NOMO-1 treated with dmso at 0.1 percent for 144 hours (cell line): ENCODE measurements at regions not wholly inside any gene's neighbourhood (a gene's known extent, or its start where the extent isn't known, plus 50 kb on each side); places are given as distances from the start of the nearest gene placed in this dataset.

Experiments
- DNase-seq: peaks from one replicate; lab custom pipeline; 2025; ENCODE audit not compliant: unreplicated experiment; lab: John Stamatoyannopoulos, UW

- DNase-seq = no peak
Measured at GRCh38 chr5:30620481-30621085, 572.9 kb upstream of the CDH6 start.

GRCh38 chr5:30608501-30608900 lies 585.0 kb upstream of the CDH6 start:
- DNase-seq = no peak

GRCh38 chr5:30607301-30607894 lies 586.1 kb upstream of the CDH6 start:
- no peak for DNase-seq

DNA sequence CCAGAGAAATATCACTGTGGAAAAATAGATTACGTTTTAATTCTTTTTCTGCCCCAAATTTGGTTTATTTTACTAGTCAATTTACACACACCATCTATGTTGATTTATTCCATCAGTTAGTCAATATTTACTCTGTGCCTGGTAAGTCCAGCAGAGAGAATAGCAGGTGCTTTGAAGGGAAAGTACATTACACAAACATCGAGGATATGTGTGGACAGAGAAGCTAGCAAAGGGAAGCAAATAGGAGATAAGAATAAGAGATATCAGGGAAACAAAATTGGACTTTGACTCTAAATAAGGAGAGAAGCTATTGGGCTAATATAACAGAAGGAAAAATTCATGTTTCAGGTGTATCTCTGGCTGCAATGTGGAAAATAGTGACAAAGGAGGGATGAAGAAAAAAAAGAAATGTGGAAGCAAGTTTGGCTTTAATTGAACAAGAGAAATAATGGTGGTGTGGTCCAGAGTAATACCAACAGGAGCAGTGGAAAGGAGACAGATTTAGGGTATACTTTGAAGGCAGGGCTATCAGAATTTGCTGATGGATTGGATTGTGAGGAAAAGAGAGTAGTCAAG lies 587.7 kb upstream of the CDH6 start:
- no peak for DNase-seq

GRCh38 chr5:30604648-30605262 lies 588.7 kb upstream of the CDH6 start:
- no peak for DNase-seq

- no peak for DNase-seq
Measured at GRCh38 chr5:30600892-30601291, 592.6 kb upstream of the CDH6 start.

DNA sequence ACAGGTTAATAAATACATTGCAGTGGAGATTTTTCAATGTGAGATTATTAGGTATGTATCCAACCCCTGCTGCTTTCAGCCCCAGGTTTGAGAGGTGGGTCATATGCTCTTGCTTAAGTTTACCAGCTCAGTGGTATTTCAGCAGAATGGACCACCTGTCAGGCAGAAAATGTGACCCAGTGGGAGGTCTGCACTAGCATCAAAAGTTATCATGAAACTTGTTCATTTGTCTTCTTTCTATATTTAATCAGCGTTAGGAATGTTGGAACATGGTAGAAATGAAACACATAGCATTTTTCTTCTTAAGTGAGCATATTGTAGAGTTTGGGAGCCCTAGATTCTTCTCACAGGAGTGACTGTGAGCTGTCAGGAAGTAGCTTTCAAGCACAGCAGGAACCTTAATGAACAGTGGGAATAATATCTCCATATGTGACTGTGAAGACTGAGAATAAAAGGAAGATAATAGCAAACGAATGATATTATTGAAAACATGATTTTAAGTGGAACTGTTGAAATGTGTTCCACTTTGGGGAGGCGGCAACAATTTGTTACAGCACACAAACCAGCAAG lies 596.9 kb upstream of the CDH6 start:
- DNase-seq = no peak

DNA sequence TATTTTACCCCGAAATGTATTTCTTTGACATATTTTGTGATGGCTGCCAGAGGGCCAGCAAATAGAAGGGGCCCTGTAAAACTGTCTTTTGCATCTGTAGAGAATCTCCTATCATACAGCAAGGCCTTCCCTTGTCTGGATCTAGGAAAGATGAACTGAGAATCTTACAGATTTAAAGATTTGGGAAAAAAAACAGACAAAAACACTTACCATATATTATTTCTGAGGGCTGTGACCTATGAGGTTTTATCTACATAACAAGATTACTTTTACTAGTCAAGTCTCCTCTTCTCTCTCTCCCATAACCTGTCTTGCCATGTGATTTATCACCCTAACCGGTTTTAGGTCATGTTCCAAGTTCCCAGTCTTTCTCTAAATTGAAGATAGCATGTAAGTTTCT lies 599.2 kb upstream of the CDH6 start:
- DNase-seq = no peak

DNA sequence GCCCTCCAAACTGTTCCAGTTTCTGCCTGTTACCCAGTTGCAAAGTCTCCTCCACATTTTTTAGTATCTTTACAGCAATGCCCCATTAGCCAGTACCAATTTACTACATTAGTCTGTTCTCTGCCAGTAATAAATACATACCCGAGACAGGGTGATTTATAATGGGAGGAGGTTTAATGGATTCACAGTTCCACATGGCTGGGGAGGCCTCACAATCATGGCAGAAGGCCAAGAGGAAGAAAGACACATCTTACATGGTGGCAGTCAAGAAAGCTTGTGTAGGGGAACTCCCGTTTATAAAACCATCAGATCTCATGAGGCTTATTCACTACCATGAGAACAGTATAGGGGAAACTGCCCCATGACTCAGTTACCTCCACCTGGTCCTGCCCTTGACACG lies 600.7 kb upstream of the CDH6 start:
- no peak for DNase-seq

GRCh38 chr5:30581198-30581935 lies 612.1 kb upstream of the CDH6 start:
- no peak for DNase-seq

DNA sequence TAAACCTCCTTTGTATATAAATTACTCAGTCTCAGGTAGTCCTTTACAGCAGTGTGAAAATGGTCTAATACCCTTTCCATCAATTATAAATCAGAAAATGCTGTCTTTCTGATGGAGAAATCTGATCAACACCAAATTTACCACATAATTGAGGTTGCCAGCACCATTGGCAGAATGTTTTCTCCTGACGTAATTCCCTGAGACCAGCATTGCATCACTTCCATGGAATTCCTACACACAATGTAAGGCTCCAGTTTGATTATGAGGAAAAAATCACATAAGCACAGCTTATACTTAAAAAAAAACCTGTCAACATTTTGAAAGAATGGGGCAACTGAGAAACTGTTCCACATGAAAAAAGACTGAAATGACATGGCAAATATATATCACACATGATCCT lies 618.7 kb upstream of the CDH6 start:
- no peak for DNase-seq

- DNase-seq = no peak
Measured at GRCh38 chr5:30572279-30572678, 621.2 kb upstream of the CDH6 start.

GRCh38 chr5:30561771-30562170 lies 631.7 kb upstream of the CDH6 start:
- DNase-seq = no peak

DNA sequence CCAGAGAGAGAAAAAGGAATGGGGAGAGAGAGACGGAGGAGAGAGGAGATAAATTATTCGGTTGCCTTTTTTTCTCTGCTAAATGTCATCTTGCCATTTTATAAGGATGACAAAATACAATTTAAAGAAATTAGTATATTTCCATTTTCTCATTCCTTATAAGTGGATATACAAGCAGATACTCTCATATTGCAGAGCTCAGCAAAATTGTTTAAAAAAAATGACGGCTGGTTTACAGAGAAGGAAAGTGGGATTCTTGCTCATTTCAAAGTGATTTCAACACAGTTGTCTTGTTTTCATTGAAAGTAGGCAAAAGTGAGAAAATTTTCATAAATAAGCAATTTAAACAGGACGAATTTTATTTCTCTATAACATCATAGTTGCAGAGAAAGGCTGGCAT lies 641.9 kb upstream of the CDH6 start:
- DNase-seq = no peak

GRCh38 chr5:30548580-30549305 lies 644.7 kb upstream of the CDH6 start:
- DNase-seq = no peak

GRCh38 chr5:30540150-30540549 lies 653.3 kb upstream of the CDH6 start:
- no peak for DNase-seq

GRCh38 chr5:30539004-30539634 lies 654.4 kb upstream of the CDH6 start:
- DNase-seq = no peak

GRCh38 chr5:30525353-30525752 lies 668.1 kb upstream of the CDH6 start:
- no peak for DNase-seq

GRCh38 chr5:30524428-30524827 lies 669.1 kb upstream of the CDH6 start:
- DNase-seq = no peak

GRCh38 chr5:30523061-30523460 lies 670.4 kb upstream of the CDH6 start:
- no peak for DNase-seq
